ENCODE measurements at regions not wholly inside any gene's neighbourhood (a gene's known extent, or its start where the extent isn't known, plus 50 kb on each side); places are given as distances from the start of the nearest gene placed in this dataset.
"Not testable (repeated sequence)": the region's sequence is repeated elsewhere in the genome, so short reads cannot be mapped to it uniquely, and the experiment has no call there.

DNA sequence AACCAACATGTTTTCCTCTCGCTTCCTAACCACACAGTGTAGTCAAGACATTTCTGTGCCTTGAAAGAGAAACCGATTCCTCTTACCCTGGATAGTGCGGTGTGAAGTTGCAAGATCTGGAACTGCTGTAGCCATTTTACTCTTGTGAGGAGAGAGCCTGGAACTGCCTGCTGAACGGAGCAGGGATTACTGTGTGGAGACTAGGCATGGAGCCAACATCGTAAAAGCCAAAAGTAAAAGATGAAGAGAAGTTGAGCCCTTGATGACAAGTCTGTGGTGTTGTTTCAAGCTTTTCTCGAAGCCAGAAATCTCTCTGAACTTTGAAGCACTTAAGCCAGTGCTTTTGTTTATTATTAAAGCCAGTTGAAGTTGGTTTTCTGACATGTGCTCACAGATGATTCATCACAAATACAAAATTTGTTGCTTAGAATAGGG lies 110.1 kb upstream of the GRIN3A start:
- TF ChIP-seq, protein P1, sequence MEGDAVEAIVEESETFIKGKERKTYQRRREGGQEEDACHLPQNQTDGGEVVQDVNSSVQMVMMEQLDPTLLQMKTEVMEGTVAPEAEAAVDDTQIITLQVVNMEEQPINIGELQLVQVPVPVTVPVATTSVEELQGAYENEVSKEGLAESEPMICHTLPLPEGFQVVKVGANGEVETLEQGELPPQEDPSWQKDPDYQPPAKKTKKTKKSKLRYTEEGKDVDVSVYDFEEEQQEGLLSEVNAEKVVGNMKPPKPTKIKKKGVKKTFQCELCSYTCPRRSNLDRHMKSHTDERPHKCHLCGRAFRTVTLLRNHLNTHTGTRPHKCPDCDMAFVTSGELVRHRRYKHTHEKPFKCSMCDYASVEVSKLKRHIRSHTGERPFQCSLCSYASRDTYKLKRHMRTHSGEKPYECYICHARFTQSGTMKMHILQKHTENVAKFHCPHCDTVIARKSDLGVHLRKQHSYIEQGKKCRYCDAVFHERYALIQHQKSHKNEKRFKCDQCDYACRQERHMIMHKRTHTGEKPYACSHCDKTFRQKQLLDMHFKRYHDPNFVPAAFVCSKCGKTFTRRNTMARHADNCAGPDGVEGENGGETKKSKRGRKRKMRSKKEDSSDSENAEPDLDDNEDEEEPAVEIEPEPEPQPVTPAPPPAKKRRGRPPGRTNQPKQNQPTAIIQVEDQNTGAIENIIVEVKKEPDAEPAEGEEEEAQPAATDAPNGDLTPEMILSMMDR (IDR thresholded peaks at IDR 0.05; ENCODE audit: borderline replicate concordance, control extremely low read depth, extremely low read depth, insufficient read depth, missing control alignments) = no peak
- in situ Hi-C loops (cut with MboI; ENCODE audit: low sequenced_read_pairs, unreplicated experiment) = no loop called here
- DNase-seq (ENCODE audit: low spot score) = no peak

DNA sequence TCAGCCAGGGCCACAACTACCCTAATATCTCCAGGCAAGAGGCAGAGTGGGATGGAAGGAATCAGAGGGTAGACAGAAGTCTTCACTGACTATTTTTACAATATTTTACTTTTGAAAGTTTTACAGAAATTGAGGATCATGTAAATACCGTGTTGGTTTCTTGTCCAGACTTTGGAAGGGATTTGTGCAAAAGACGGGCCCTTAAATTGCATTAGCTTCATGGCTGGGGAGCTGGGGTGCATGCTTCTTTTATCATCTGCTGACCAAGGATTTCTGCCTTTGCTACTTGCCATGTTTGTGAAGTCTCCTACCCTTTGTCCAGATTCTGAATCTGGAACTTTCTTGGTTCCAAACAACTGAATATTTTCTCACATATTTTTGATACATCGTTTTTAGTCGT lies 107.7 kb upstream of the GRIN3A start:
- no peak for DNase-seq (ENCODE audit: low spot score)
- TF ChIP-seq, protein P1 (IDR thresholded peaks at IDR 0.05; ENCODE audit: borderline replicate concordance, control extremely low read depth, extremely low read depth, insufficient read depth, missing control alignments) = no peak
- in situ Hi-C loops (cut with MboI; ENCODE audit: low sequenced_read_pairs, unreplicated experiment) = no loop called here

DNA sequence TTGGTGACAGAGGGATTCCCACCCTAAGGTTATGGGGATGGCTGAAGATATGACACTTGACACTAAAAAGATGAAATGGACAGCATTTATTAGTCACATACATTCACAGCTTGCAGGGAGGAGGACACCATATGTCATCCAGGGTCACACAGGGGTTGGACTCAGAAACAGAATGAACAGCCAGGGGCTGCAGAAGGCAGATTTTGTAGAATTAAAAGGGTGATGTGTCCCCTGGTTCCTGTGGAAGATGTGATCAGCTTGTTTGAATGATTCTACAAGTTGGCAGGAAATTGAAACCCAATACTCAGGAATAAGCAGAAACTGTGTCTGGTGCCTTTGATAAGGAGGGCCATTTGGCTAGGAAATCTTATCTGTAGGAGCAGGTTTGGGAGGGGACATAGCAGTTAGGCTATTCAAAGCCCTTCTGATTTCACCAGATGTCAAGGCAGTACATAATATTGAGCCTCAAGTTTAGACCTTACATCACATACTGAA lies 102.3 kb upstream of the GRIN3A start:
- in situ Hi-C loops (cut with MboI; ENCODE audit: low sequenced_read_pairs, unreplicated experiment) = no loop called here
- TF ChIP-seq, protein P1 (IDR thresholded peaks at IDR 0.05; ENCODE audit: borderline replicate concordance, control extremely low read depth, extremely low read depth, insufficient read depth, missing control alignments) = no peak
- DNase-seq (ENCODE audit: low spot score) = no peak

DNA sequence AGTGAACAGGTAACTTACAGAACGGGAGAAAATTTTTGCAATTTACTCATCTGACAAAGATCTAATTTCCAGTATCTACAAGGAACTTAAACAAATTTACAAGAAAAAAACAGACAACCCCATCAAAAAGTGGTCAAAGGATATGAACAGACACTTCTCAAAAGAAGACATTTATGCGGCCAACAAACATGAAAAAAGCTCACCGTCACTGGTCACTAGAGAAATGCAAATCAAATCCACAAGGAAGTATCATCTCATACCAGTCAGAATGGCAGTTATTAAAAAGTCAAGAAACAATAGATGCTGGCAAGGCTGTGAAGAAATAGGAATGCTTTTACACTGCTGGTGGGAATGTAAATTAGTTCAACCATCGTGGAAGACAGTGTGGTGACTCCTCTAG lies 100.5 kb upstream of the GRIN3A start:
- in situ Hi-C loops (cut with MboI; ENCODE audit: low sequenced_read_pairs, unreplicated experiment); DNase-seq (ENCODE audit: low spot score): not testable (repeated sequence)

DNA sequence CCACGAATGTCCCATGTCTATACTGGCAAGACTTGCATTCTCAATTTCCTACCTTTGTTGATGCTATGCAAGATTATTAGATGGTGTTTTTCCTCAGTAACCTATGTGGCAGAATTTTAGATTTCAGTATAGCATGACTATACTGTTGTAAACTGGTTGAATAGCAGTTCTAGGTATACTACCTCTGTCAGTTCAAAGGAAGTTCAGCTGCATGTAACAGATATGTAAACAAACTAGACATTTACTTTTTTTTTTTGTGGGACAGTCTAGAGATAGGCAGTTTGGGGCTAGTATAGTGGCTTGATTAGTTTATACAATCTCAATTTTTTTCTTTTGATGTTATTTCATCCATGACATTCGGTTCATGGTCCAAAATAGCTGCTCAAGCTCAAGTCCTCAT lies 97.6 kb upstream of the GRIN3A start:
- no peak for DNase-seq (ENCODE audit: low spot score)
- TF ChIP-seq, protein P1 (IDR thresholded peaks at IDR 0.05; ENCODE audit: borderline replicate concordance, control extremely low read depth, extremely low read depth, insufficient read depth, missing control alignments) = no peak
- in situ Hi-C loops (cut with MboI; ENCODE audit: low sequenced_read_pairs, unreplicated experiment) = no loop called here

DNA sequence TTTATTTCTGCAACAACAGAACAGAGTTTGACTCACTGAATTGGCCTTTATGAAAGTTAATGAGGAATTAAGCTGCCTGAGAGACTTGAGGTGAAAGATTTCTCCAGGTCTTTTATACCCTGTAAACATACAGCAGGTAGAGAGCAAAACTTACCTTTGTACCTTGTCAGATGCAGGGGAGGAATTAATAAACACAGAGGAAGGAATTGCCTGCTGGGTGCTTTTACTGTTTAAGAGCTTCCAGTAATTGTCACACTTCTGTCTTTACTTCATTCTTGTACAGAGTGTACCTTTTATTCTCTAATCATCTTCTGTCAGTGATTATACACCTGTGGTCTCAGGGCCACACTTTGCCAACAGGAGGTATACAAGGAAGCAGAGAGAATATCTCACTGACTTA lies 94.0 kb upstream of the GRIN3A start:
- TF ChIP-seq, protein P1 (IDR thresholded peaks at IDR 0.05; ENCODE audit: borderline replicate concordance, control extremely low read depth, extremely low read depth, insufficient read depth, missing control alignments) = no peak
- no peak for DNase-seq (ENCODE audit: low spot score)
- in situ Hi-C loops (cut with MboI; ENCODE audit: low sequenced_read_pairs, unreplicated experiment) = no loop called here

DNA sequence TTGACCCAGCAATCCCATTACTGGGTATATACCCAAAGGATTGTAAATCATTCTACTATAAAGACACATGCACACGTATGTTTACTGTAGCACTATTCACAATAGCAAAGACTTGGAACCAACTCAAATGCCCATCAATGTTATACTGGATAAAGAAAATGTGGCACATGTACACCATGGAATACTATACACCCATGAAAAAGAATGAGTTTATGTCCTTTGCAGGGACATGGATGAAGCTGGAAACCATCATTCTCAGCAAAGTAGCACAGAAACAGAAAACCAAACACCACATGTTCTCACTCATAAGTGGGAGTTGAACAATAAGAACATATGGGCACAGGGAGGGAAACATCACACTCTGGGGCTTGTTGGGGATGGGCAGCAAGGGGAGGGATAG lies 83.0 kb upstream of the GRIN3A start:
- in situ Hi-C loops (cut with MboI; ENCODE audit: low sequenced_read_pairs, unreplicated experiment); DNase-seq (ENCODE audit: low spot score): not testable (repeated sequence)

DNA sequence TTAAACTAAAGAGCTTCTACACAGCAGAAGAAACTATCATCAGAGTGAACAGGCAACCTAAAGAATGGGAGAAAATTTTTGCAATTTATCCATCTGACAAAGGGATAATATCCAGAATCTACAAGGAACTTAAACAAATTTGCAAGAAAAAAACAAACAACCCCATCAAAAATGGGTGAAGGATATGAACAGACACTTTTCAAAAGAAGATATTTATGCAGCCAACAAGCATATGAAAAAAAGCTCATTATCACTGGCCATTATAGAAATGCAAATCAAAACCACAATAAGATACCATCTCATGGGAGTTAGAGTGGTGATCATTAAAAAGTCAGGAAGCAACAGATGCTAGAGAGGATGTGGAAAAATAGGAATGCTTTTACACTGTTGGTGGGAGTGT lies 82.5 kb upstream of the GRIN3A start:
- in situ Hi-C loops (cut with MboI; ENCODE audit: low sequenced_read_pairs, unreplicated experiment); DNase-seq (ENCODE audit: low spot score): not testable (repeated sequence)

All from GM13976 (cell line).